ENCODE measurements at regions not wholly inside any gene's neighbourhood (a gene's known extent, or its start where the extent isn't known, plus 50 kb on each side); places are given as distances from the start of the nearest gene placed in this dataset.

DNA sequence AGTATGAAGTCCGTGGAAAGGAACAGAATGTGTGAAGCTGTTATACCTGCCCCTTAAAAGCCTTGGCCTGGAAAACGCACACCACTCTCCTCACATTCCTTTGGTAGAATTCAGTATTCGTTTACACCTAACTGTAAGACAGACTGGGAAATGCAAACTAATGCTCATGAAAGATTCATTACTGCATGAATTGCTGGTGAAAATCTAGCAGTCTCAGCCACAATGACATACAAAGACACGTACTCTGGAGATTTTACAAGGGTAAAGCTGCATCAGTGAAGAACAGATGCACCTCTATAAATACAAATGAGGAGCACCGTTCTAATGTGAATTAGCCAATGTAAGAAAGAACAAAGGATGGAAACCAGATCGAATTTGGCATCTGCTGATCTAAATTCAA, 2051.3 kb downstream of the PCDH7 start:
- Histone ChIP-seq H3K4me2 (ENCODE audit: insufficient read depth in 1 of 2, low read depth in 2 of 2, low read length in 2 of 2) (no peak overlapping the region), H4K8ac (ENCODE audit: extremely low read depth, insufficient read depth, low read length) (no peak overlapping the region), H3K18ac (ENCODE audit: extremely low read depth, low read length) (no peak overlapping the region), H3K79me1 (ENCODE audit: low read depth, low read length) (no peaks in the 10 kb centered on the region), H3K4me3 (ENCODE audit: extremely low read depth in 1 of 4, insufficient read depth in 2 of 4, low read depth in 3 of 4, low read length in 4 of 4) (no peak overlapping the region), H3K4ac (replicated peaks; ENCODE audit: insufficient read length, low read depth, low read length) (no peak overlapping the region), H2BK120ac (replicated peaks; ENCODE audit: low read depth, low read length) (no peak overlapping the region), H3K23me2 (ENCODE audit: low read depth, low read length) (no peaks in the 10 kb centered on the region), H2BK12ac (ENCODE audit: low read depth, low read length) (no peak overlapping the region), H3K9ac (replicated peaks in 1 of 4; ENCODE audit: extremely low read depth in 1 of 4, low read depth in 3 of 4, low read length in 3 of 4) (no peak overlapping the region), H3K23ac (ENCODE audit: insufficient read length) (no peak overlapping the region), H2BK15ac (ENCODE audit: low read length) (no peak overlapping the region), H3K14ac (ENCODE audit: insufficient read length) (no peak overlapping the region), H2AK5ac (ENCODE audit: low read depth, low read length) (no peak overlapping the region), H2BK5ac (ENCODE audit: low read depth, low read length) (no peak overlapping the region), H3K56ac (replicated peaks; ENCODE audit: insufficient read length, low read depth, low read length) (no peak overlapping the region), H4K20me1 (replicated peaks in 1 of 2; ENCODE audit: control insufficient read depth in 1 of 2, insufficient read depth in 2 of 2, low read length in 2 of 2) (no peaks in the 10 kb centered on the region), H3K36me3 (ENCODE audit: control insufficient read depth in 2 of 4, insufficient read depth in 4 of 4, low read length in 3 of 4) (no peaks in the 10 kb centered on the region), H4K5ac (ENCODE audit: insufficient read length, low read depth, low read length) (no peak overlapping the region), H2AFZ (ENCODE audit: low read length) (peak overlapping the region; percentile 91), H3K27ac (ENCODE audit: low read depth, low read length) (no peak overlapping the region), H2BK20ac (ENCODE audit: low read length) (no peak overlapping the region), H4K91ac (replicated peaks; ENCODE audit: insufficient read length, low read length) (no peak overlapping the region), H3K9me3 (ENCODE audit: insufficient read depth in 2 of 2, low read depth in 1 of 2, low read length in 1 of 2) (no peaks in the 10 kb centered on the region), H3K79me2 (ENCODE audit: control insufficient read depth in 1 of 2, insufficient read depth in 2 of 2, low read length in 2 of 2) (no peaks in the 10 kb centered on the region), H3K4me1 (replicated peaks in 1 of 4; ENCODE audit: control insufficient read depth in 3 of 4, insufficient read depth in 4 of 4, low read length in 3 of 4) (no peaks in the 10 kb centered on the region), H3K27me3 (replicated peaks in 1 of 4; ENCODE audit: control insufficient read depth in 3 of 4, extremely low read depth in 1 of 4, insufficient read depth in 3 of 4, low read length in 3 of 4) (no peaks in the 10 kb centered on the region)
- DNase-seq (ENCODE audit: low read depth in 1 of 2, low spot score in 2 of 2) (no peak), FAIRE-seq (no peak)
- POLR2A ChIA-PET (ENCODE audit: partially characterized antibody) = no interaction called here
- CTCF ChIA-PET (ENCODE audit: partially characterized antibody) = no interaction called here
- no peak for TF ChIP-seq EGR1 (IDR thresholded peaks at IDR 0.05; ENCODE audit: borderline replicate concordance, low read depth, low read length)
- TF ChIP-seq RAD21 (IDR thresholded peaks at IDR 0.05 in 1 of 2, conservative IDR thresholded peaks at IDR 0.05 in 1 of 2; ENCODE audit: low read depth in 2 of 2, low read length in 2 of 2) = no peak
- no peak for TF ChIP-seq BRCA1 (IDR thresholded peaks at IDR 0.05; ENCODE audit: low read depth, low read length)
- WGBS, 2 experiments (ENCODE audit: extremely low coverage in 1 of 2, insufficient coverage in 1 of 2, insufficient read length in 1 of 2, insufficient replicate concordance in 2 of 2, low coverage in 1 of 2, low lambda C conversion rate in 2 of 2, missing lambda C conversion rate in 1 of 2) = 78% methylated on average over 6 of the region's 6 CpGs; no CpG with 5 or more reads in 1 of the 2 experiments
